Chondrocyte (in vitro differentiated cells): ENCODE measurements at regions not wholly inside any gene's neighbourhood (a gene's known extent, or its start where the extent isn't known, plus 50 kb on each side); places are given as distances from the start of the nearest gene placed in this dataset.
"Not testable (repeated sequence)": the region's sequence is repeated elsewhere in the genome, so short reads cannot be mapped to it uniquely, and the experiment has no call there.

Experiments used
- DNase-seq: peaks from one replicate; pipeline ENCODE4 v3.0.0; 2021; ENCODE audit warnings: mixed read lengths, low spot score
- H3K27ac Mint-ChIP-seq: one replicate; pipeline ENCODE4 v1.8.0; 2021; ENCODE audit warnings: mild to moderate bottlenecking, moderate library complexity, mixed read lengths; ENCODE audit not compliant: unreplicated experiment
- H3K27me3 Mint-ChIP-seq: 2 replicates; pipeline ENCODE4 v1.8.0; 2021; ENCODE audit warnings: low read depth, mixed read lengths
- H3K36me3 Mint-ChIP-seq: 2 replicates; pipeline ENCODE4 v1.8.0; 2021; ENCODE audit warnings: low read depth, mixed read lengths
- H3K4me1 Mint-ChIP-seq: 2 replicates; pipeline ENCODE4 v1.8.0; 2021; ENCODE audit warnings: low read depth, mild to moderate bottlenecking, mixed read lengths
- H3K4me3 Mint-ChIP-seq: one replicate; pipeline ENCODE4 v1.8.0; 2021; ENCODE audit warnings: mild to moderate bottlenecking, moderate library complexity, mixed read lengths; ENCODE audit not compliant: unreplicated experiment
- H3K9me3 Mint-ChIP-seq: 2 replicates; pipeline ENCODE4 v1.8.0; 2021; ENCODE audit warnings: low read depth, mixed read lengths
- TF ChIP-seq, protein P1 (sequence below): fragments of 200-600 bp; sonication (generic); IDR thresholded peaks from 2 replicates; pipeline ENCODE4 v1.5.0; 2021; ENCODE audit warnings: antibody characterized with exemption, mild to moderate bottlenecking, moderate library complexity

DNA sequence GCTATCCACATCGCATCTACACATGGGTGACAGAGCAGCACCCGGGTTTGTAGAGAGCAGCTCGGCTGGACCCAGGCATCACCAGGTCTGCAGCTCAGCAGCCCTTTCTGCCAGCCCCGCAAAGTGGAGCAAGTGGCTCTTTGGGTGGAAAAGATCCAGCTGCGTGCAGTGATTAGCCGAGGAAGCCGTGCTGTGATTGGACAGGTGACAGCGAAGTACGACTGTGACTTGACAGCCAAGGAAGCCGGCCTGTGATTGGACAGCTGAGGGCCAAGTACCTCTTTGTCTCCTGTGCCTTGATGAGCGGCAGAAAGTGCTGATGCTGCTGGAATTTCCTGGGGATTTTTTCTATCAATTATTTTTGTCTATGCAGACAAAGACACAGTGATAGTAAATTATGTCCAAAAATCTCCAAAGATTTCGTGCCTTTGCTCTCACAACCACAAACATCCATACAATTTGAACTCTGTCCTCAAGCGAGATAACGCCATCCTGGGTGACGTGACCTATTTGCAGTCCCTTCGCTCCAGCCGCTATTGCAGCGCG lies 62.3 kb upstream of the GPR31 start:
- H3K27me3 Mint-ChIP-seq = peaks cover 6% of the 10 kb centered on the region
- DNase-seq = peak; percentile 29
- H3K9me3 Mint-ChIP-seq = no peaks in the 10 kb centered on the region
- H3K4me3 Mint-ChIP-seq = no peak overlapping the region
- H3K27ac Mint-ChIP-seq = no peak overlapping the region
- no peaks in the 10 kb centered on the region for H3K36me3 Mint-ChIP-seq
- no peaks in the 10 kb centered on the region for H3K4me1 Mint-ChIP-seq
- TF ChIP-seq, protein P1, sequence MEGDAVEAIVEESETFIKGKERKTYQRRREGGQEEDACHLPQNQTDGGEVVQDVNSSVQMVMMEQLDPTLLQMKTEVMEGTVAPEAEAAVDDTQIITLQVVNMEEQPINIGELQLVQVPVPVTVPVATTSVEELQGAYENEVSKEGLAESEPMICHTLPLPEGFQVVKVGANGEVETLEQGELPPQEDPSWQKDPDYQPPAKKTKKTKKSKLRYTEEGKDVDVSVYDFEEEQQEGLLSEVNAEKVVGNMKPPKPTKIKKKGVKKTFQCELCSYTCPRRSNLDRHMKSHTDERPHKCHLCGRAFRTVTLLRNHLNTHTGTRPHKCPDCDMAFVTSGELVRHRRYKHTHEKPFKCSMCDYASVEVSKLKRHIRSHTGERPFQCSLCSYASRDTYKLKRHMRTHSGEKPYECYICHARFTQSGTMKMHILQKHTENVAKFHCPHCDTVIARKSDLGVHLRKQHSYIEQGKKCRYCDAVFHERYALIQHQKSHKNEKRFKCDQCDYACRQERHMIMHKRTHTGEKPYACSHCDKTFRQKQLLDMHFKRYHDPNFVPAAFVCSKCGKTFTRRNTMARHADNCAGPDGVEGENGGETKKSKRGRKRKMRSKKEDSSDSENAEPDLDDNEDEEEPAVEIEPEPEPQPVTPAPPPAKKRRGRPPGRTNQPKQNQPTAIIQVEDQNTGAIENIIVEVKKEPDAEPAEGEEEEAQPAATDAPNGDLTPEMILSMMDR = no peak

DNA sequence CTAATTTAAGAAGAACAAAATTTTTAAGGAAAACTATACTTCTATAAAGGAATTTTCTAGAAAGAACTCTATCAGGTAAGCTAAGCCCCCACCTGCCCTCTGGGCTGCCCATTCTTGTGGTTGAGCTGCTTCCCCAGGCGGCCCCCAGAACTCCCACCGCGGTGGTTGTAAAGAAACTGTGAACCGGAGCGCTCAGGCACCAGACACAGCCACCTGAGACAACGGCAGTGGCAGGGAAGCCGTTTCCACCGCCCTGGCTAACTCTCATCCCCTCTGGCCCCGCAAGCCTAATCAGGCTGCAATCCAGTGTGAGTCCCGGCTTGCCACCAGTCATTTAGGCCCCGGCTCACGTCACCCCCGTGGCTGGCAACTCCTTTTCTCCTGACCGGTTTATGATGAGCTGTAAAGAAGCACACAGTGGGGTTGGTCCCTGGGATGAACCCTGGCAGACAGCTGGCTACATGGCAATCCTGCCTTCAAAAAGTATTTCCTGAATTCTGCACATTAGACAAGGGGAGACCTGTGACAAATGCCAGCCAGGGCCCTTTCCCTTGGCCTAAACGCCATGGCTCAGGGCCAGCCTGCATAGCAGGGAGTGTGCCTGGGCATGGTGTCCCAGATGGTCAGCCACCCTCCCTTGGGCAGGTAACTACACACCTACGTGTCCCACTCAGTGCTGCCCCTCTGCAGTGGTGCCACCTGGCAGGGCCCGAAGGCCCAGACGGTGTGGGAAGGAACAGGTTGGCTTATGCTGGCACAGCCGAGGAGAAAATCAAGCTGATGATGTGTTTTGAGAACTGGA lies 63.8 kb upstream of the GPR31 start:
- no peaks in the 10 kb centered on the region for H3K36me3 Mint-ChIP-seq
- H3K27me3 Mint-ChIP-seq = peaks cover 14% of the 10 kb centered on the region
- peak; percentile 61 for DNase-seq
- no peaks in the 10 kb centered on the region for H3K4me1 Mint-ChIP-seq
- no peak overlapping the region for H3K4me3 Mint-ChIP-seq
- TF ChIP-seq, protein P1 = no peak
- H3K9me3 Mint-ChIP-seq = no peaks in the 10 kb centered on the region
- no peak overlapping the region for H3K27ac Mint-ChIP-seq

DNA sequence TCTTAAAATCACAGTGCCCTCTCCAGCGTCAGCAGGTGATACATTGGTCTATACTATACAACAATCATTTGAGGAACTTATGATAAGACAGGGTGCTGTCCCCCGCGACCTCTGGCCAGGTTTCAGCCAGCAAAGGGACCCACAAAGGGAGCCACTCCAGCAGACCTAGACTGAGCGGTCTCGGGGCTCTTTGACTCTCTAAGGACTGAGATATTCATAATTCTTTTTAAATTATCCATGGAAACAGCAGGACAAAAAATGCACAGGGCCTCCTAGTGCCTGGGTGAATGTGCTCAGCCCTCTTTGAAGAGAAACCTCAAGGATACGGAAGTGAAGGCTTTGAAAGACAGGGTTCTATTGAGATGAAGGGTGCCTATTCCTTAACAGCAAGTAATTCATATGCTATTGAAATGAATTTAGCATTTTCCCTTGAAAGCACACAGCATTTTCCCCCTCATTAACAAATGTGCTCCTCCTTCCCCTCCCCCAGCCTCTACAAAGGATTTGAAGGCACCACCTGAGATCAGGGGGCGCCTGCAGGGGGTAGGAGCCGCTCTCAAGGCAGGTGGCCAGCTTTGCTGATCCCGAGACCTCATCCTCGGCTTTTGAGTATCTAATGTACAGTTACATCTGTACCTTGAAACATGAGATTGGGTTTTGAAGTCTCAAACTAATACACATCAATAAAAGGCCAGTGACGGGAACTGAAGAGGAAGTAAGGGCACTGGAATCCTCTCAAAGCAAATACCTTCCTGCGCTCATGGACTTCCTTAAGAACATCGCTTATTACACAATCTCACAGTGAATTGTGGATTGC lies 65.3 kb upstream of the UNC93A start:
- peaks cover 47% of the 10 kb centered on the region for H3K27me3 Mint-ChIP-seq
- H3K27ac Mint-ChIP-seq, H3K4me3 Mint-ChIP-seq, H3K9me3 Mint-ChIP-seq, H3K36me3 Mint-ChIP-seq, DNase-seq, H3K4me1 Mint-ChIP-seq: not testable (repeated sequence)

DNA sequence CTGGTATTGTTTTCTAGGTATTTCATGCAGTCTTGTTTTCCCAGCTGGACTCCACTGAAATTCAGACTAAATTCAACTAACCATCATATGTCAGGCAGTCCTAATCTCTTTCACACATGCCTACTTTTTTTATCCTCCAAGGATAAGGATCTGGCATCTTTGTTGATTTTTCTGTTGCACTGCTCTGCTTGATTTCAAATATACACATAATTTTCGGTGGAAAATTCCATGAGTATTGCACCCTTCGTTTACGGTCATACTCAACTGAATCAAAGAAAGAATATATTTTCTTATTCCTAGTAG lies 64.8 kb upstream of the UNC93A start:
- TF ChIP-seq, protein P1 = no peak
- DNase-seq = no peak
- no peak overlapping the region for H3K27ac Mint-ChIP-seq
- H3K36me3 Mint-ChIP-seq = no peaks in the 10 kb centered on the region
- peaks cover 48% of the 10 kb centered on the region for H3K27me3 Mint-ChIP-seq
- H3K4me1 Mint-ChIP-seq = no peaks in the 10 kb centered on the region
- H3K9me3 Mint-ChIP-seq = no peaks in the 10 kb centered on the region
- H3K4me3 Mint-ChIP-seq = no peak overlapping the region

DNA sequence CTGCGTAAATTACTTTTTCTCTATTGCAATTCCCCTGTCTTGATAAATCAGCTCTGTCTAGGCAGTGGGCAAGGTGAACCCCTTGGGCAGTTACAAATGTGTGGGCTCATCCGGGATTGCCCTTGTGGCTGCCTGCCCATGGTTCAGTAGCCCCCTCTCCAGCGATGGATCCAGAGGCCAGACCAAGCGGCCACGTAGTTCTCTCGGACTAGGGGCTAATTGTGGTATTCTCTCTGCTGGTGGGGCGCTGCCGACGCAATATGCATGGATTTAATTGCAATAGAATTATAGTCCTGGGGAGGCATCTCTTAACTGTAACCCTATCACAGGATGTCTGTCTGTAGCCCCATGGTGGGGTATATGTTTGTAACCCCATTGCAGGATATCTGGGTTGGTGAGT lies 64.3 kb upstream of the UNC93A start:
- H3K9me3 Mint-ChIP-seq = no peaks in the 10 kb centered on the region
- no peak overlapping the region for H3K4me3 Mint-ChIP-seq
- peaks cover 50% of the 10 kb centered on the region for H3K27me3 Mint-ChIP-seq
- no peaks in the 10 kb centered on the region for H3K4me1 Mint-ChIP-seq
- no peak overlapping the region for H3K27ac Mint-ChIP-seq
- DNase-seq = peak; percentile 66
- TF ChIP-seq, protein P1 = no peak
- H3K36me3 Mint-ChIP-seq = no peaks in the 10 kb centered on the region
